BE2C (cell line): ENCODE measurements at regions not wholly inside any gene's neighbourhood (a gene's known extent, or its start where the extent isn't known, plus 50 kb on each side); places are given as distances from the start of the nearest gene placed in this dataset.

Experiments
- DNase-seq: peaks from one replicate; pipeline ENCODE4 v3.0.0-alpha.2; 2020
- H3K27me3 ChIP-seq: fragments of 250-450 bp; sonication (Bioruptor Pico); 2 replicates; pipeline ENCODE4 v1.5.1; 2020; ENCODE audit warnings: mild to moderate bottlenecking
- H3K36me3 ChIP-seq: fragments of 250-450 bp; sonication (Bioruptor Pico); 2 replicates; pipeline ENCODE4 v1.5.1; 2020; ENCODE audit warnings: mild to moderate bottlenecking
- H3K4me1 ChIP-seq: fragments of 250-450 bp; sonication (Bioruptor Pico); 2 replicates; pipeline ENCODE4 v1.5.1; 2020
- H3K4me3 ChIP-seq: 2 replicates; pipeline ENCODE4 v1.5.1; 2011; ENCODE audit warnings: low read depth, low read length
- H3K9me3 ChIP-seq: fragments of 250-450 bp; sonication (Bioruptor Pico); 2 replicates; pipeline ENCODE4 v1.5.1; 2020
- TF ChIP-seq, protein P1 (sequence below): IDR thresholded peaks from 2 replicates; pipeline ENCODE4 v1.5.1; 2012; ENCODE audit warnings: mild to moderate bottlenecking, low read depth, low read length

GRCh38 chr5:144794922-144795321 lies 624.2 kb downstream of the KCTD16 start:
- no peaks in the 10 kb centered on the region for H3K27me3 ChIP-seq
- H3K9me3 ChIP-seq: no peaks in the 10 kb centered on the region
- H3K36me3 ChIP-seq: no peaks in the 10 kb centered on the region
- no peaks in the 10 kb centered on the region for H3K4me1 ChIP-seq
- DNase-seq: no peak
- no peak overlapping the region for H3K4me3 ChIP-seq
- TF ChIP-seq, protein P1, sequence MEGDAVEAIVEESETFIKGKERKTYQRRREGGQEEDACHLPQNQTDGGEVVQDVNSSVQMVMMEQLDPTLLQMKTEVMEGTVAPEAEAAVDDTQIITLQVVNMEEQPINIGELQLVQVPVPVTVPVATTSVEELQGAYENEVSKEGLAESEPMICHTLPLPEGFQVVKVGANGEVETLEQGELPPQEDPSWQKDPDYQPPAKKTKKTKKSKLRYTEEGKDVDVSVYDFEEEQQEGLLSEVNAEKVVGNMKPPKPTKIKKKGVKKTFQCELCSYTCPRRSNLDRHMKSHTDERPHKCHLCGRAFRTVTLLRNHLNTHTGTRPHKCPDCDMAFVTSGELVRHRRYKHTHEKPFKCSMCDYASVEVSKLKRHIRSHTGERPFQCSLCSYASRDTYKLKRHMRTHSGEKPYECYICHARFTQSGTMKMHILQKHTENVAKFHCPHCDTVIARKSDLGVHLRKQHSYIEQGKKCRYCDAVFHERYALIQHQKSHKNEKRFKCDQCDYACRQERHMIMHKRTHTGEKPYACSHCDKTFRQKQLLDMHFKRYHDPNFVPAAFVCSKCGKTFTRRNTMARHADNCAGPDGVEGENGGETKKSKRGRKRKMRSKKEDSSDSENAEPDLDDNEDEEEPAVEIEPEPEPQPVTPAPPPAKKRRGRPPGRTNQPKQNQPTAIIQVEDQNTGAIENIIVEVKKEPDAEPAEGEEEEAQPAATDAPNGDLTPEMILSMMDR: no peak

- Histone ChIP-seq H3K9me3 (no peaks in the 10 kb centered on the region), H3K4me3 (no peak overlapping the region), H3K27me3 (no peaks in the 10 kb centered on the region), H3K4me1 (no peaks in the 10 kb centered on the region), H3K36me3 (no peaks in the 10 kb centered on the region)
- no peak for DNase-seq
- TF ChIP-seq, protein P1: no peak
These were observed 617.9 kb downstream of the KCTD16 start for GRCh38 chr5:144788556-144788955.

DNA sequence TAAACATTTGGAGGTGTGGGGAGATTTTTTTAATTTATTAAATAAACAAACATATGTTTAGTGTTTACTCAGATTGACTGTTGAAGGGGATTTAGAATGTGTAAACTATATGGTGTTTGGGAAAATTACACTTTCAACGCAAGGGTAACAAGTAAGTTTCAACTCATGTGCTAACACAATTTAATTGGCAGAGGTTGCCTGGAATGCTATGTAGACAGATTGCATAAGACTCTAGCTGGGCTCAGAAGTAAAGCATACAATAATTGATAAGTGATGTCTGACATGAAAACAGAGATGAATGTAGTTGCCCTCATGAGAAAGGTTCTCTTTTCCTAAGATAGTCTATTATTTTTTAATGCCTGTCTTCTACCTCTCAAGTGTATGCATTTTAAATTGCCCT lies 617.4 kb downstream of the KCTD16 start:
- H3K9me3 ChIP-seq: no peaks in the 10 kb centered on the region
- H3K4me1 ChIP-seq: no peaks in the 10 kb centered on the region
- TF ChIP-seq, protein P1: no peak
- H3K36me3 ChIP-seq: no peaks in the 10 kb centered on the region
- no peak for DNase-seq
- no peaks in the 10 kb centered on the region for H3K27me3 ChIP-seq
- no peak overlapping the region for H3K4me3 ChIP-seq

GRCh38 chr5:144779368-144779767 lies 608.7 kb downstream of the KCTD16 start:
- no peaks in the 10 kb centered on the region for H3K4me1 ChIP-seq
- no peaks in the 10 kb centered on the region for H3K27me3 ChIP-seq
- no peaks in the 10 kb centered on the region for H3K36me3 ChIP-seq
- no peak for DNase-seq
- no peak overlapping the region for H3K4me3 ChIP-seq
- TF ChIP-seq, protein P1: no peak
- no peaks in the 10 kb centered on the region for H3K9me3 ChIP-seq

GRCh38 chr5:144778561-144778960 lies 607.9 kb downstream of the KCTD16 start:
- Histone ChIP-seq H3K4me1 (no peaks in the 10 kb centered on the region), H3K36me3 (no peaks in the 10 kb centered on the region), H3K27me3 (no peaks in the 10 kb centered on the region), H3K4me3 (no peak overlapping the region), H3K9me3 (no peaks in the 10 kb centered on the region)
- TF ChIP-seq, protein P1: no peak
- no peak for DNase-seq

- TF ChIP-seq, protein P1: no peak
- Histone ChIP-seq H3K9me3 (no peaks in the 10 kb centered on the region), H3K36me3 (no peaks in the 10 kb centered on the region), H3K27me3 (no peaks in the 10 kb centered on the region), H3K4me1 (no peaks in the 10 kb centered on the region), H3K4me3 (no peak overlapping the region)
- DNase-seq: no peak
These were observed 603.5 kb downstream of the KCTD16 start for GRCh38 chr5:144774197-144774596.
